ENCODE measurements at regions not wholly inside any gene's neighbourhood (a gene's known extent, or its start where the extent isn't known, plus 50 kb on each side); places are given as distances from the start of the nearest gene placed in this dataset.

DNA sequence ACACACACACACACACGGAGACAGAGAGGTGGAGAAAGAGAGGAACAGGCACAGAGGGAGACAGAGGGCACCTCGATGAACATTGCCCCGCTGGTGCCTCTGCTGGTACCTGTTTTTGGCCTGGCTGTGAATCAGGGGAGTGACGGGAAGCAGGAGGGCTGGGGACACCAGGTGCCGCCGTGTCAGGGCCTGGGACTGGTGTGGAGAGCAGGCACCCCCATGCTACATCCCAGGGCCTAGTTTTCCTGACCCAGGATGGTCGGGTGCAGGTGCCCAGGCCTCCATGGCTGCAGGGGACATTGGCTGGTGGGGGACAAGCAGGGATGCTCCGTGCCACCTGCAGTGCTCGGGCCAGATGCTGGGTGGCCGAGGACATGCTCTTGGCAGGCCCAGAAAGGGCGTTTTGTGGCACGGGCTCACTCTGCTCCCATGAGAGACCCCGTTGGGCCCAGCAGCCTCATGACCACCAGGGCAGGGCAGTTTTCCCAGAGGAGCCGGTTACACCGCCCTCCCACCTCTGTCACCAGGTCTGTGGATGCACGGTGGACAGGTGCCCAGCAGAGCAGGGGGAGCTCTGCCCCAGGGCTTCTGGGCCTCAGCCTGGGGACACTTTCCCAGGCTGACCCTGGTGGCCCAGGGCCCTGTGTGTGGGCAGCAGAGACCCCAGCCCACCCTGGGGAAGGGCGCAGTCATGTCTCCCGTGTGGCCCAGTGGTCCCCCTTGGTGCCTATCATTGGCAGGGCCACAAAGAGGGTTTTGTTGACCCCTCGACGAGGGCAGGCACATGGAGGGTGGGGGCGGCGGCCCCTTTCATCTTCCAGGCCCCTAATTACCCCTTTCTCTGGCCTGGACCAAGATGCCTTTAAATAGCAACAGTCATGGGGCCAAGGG, 207.5 kb upstream of the RTL1 start:
- Histone ChIP-seq H3K4me2 (ENCODE audit: insufficient read depth, low read length) (no peak overlapping the region), H3K4me1 (ENCODE audit: control insufficient read depth, extremely low read depth, insufficient read depth, low read length) (no peaks in the 10 kb centered on the region), H3K36me3 (ENCODE audit: control insufficient read depth in 2 of 2, extremely low read depth in 1 of 2, insufficient read depth in 2 of 2, low read length in 2 of 2) (no peaks in the 10 kb centered on the region), H3K4me3 (replicated peaks in 1 of 3; ENCODE audit: insufficient read depth in 1 of 3, low read depth in 1 of 3, low read length in 3 of 3) (no peak overlapping the region), H3K27me3 (ENCODE audit: control insufficient read depth in 2 of 2, insufficient read depth in 2 of 2, low read length in 2 of 2) (no peaks in the 10 kb centered on the region), H4K20me1 (replicated peaks; ENCODE audit: control insufficient read depth, extremely low read depth, insufficient read depth, low read length) (no peaks in the 10 kb centered on the region), H2AFZ (ENCODE audit: low read depth, low read length) (no peak overlapping the region), H3K9me3 (replicated peaks; ENCODE audit: control insufficient read depth, insufficient read depth, low read length) (no peaks in the 10 kb centered on the region), H3K9me1 (replicated peaks; ENCODE audit: control insufficient read depth, extremely low read depth, insufficient read depth, low read length) (no peaks in the 10 kb centered on the region), H3K9ac (replicated peaks; ENCODE audit: extremely low read depth, insufficient read depth, low read length) (no peak overlapping the region), H3K79me2 (ENCODE audit: control insufficient read depth, insufficient read depth, low read length) (no peaks in the 10 kb centered on the region), H3K27ac (ENCODE audit: insufficient read depth, low read depth, low read length) (no peak overlapping the region)
- ChIA-PET POLR2A (no interaction called here), CTCF (no interaction called here)
- FAIRE-seq (no peak), DNase-seq (ENCODE audit: low read depth, low spot score) (no peak)
- intact Hi-C loops (cut with micrococcal nuclease) (no loop called here), dilution Hi-C loops (cut with MboI; ENCODE audit: extremely low pct_ligation_motif_present, low sequenced_read_pairs) (no loop called here)
- TF ChIP-seq MAX (IDR thresholded peaks at IDR 0.05; ENCODE audit: insufficient read depth, insufficient read length) (no peak), EZH2 (IDR thresholded peaks at IDR 0.05; ENCODE audit: borderline replicate concordance, low read depth, low read length, severe bottlenecking) (no peak)
- BruUV-seq (replicated peaks), result no TSS peak

DNA sequence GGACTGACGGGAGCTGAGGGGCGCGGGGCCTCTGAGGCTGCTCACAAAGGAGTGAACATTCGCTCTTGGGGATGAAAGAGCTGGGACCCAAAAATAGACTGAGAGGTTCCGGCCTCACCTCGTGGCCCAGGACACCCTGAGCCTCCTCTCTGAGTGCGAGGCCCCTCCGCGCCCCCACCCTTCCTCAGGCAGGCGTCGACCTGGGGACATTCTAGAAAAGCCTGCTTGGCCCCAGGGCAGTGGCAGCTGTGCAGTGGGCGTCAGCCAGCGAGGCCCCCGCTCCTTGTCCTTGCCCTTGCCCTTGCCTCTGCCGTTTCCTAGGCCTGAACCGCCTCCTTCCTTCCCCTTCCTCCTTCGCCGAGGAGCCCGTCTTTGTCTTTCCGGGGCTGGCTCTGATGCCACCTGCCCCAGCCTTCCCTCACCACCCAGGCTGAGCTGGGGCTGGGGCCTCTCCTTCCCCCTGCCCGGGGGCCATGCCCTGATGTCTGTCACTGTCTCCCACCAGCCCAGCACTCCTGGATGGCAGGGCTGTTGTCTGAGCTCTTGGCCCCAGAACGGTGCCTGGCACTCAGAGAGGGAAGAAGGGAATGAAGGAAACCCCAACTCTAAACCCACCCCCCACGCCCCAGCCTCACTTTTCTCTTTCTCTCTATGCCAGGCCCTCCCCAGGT, 208.2 kb upstream of the RTL1 start:
- DNase-seq (ENCODE audit: low read depth, low spot score) (no peak), FAIRE-seq (no peak)
- TF ChIP-seq MYC (IDR thresholded peaks at IDR 0.05; ENCODE audit: low read depth, low read length), result no peak
- TF ChIP-seq JUN (IDR thresholded peaks at IDR 0.05; ENCODE audit: borderline replicate concordance, insufficient read depth, insufficient read length, low read depth), result no peak
- TF ChIP-seq GATA2 (IDR thresholded peaks at IDR 0.05; ENCODE audit: insufficient read depth, insufficient read length, low read depth, low read length), result no peak
- Histone ChIP-seq H3K27ac (ENCODE audit: insufficient read depth, low read depth, low read length) (no peak overlapping the region), H3K79me2 (ENCODE audit: control insufficient read depth, insufficient read depth, low read length) (no peaks in the 10 kb centered on the region), H3K9me1 (replicated peaks; ENCODE audit: control insufficient read depth, extremely low read depth, insufficient read depth, low read length) (no peaks in the 10 kb centered on the region), H3K9me3 (replicated peaks; ENCODE audit: control insufficient read depth, insufficient read depth, low read length) (no peaks in the 10 kb centered on the region), H2AFZ (ENCODE audit: low read depth, low read length) (peak overlapping the region; percentile 30), H4K20me1 (replicated peaks; ENCODE audit: control insufficient read depth, extremely low read depth, insufficient read depth, low read length) (no peaks in the 10 kb centered on the region), H3K36me3 (ENCODE audit: control insufficient read depth in 2 of 2, extremely low read depth in 1 of 2, insufficient read depth in 2 of 2, low read length in 2 of 2) (no peaks in the 10 kb centered on the region), H3K27me3 (ENCODE audit: control insufficient read depth in 2 of 2, insufficient read depth in 2 of 2, low read length in 2 of 2) (no peaks in the 10 kb centered on the region), H3K9ac (replicated peaks; ENCODE audit: extremely low read depth, insufficient read depth, low read length) (no peak overlapping the region), H3K4me3 (replicated peaks in 1 of 3; ENCODE audit: insufficient read depth in 1 of 3, low read depth in 1 of 3, low read length in 3 of 3) (no peak overlapping the region), H3K4me2 (ENCODE audit: insufficient read depth, low read length) (no peak overlapping the region), H3K4me1 (ENCODE audit: control insufficient read depth, extremely low read depth, insufficient read depth, low read length) (no peaks in the 10 kb centered on the region)
- intact Hi-C loops (cut with micrococcal nuclease) (no loop called here), dilution Hi-C loops (cut with MboI; ENCODE audit: extremely low pct_ligation_motif_present, low sequenced_read_pairs) (no loop called here)
- CTCF ChIA-PET, result no interaction called here
- POLR2A ChIA-PET, result no interaction called here
- no TSS peak for BruUV-seq (replicated peaks)

Data from endothelial cell of umbilical vein (primary cell).